Pancreas (tissue), 10 donors: ENCODE measurements at regions not wholly inside any gene's neighbourhood (a gene's known extent, or its start where the extent isn't known, plus 50 kb on each side); places are given as distances from the start of the nearest gene placed in this dataset.
A peak's percentile ranks its signal among the peaks of the same experiment; 100 is the strongest.

Experiments
- ATAC-seq, 4 donors: fragments of 200-7000 bp; cut with Tn5 transposase; one replicate each; pipeline versions ENCODE4 v1.8.0 to v1.9.1; 2020; ENCODE audit warnings: mild to moderate bottlenecking in 4 of 4, moderate library complexity in 4 of 4
- DNase-seq, 6 donors: peaks; one replicate each; pipeline ENCODE4 v3.0.0-alpha.2; 2020
- FAIRE-seq: peaks from 2 replicates; lab custom pipeline; 2012; peaks lifted over from hg19 to GRCh38; lab: Jason Lieb, UNC
- H3K27ac ChIP-seq, 4 donors: fragments of 200-600 bp; sonication (generic); 1 replicate in 3 of 4; 2 replicates in 1 of 4; pipeline versions ENCODE4 v1.5.0 to v1.8.0; 2020
- H3K27me3 ChIP-seq, 4 donors: fragments of 200-600 bp; one replicate each; pipeline ENCODE4 v1.8.0; 2021
- H3K36me3 ChIP-seq, 3 donors: fragments of 200-600 bp; sonication (generic) in 1 of 3; one replicate each; pipeline versions ENCODE4 v1.5.0 to v1.8.0; 2020 to 2021
- H3K4me1 ChIP-seq, 3 donors: fragments of 200-600 bp; one replicate each; pipeline ENCODE4 v1.8.0; 2021
- H3K4me3 ChIP-seq, 4 donors: fragments of 200-600 bp; sonication (generic) in 2 of 4; one replicate each; pipeline versions ENCODE4 v1.5.0 to v1.8.0; 2020 to 2021
- H3K9me3 ChIP-seq, 4 donors: fragments of 200-600 bp; one replicate each; pipeline ENCODE4 v1.8.0; 2021
- WGBS, 2 donors: extraction: QIAGEN DNeasy Blood & Tissue Kit; methylation state at CpG; one replicate each; pipeline ENCODE4 v1.1.7; 2013; 5-methylcytosine and 5-hydroxymethylcytosine counted together
- intact Hi-C, 3 donors: fragments of 100-400 bp; cut with DNase I; formaldehyde crosslinking; loops; one replicate each; pipeline versions ENCODE4 v1.11.1 to v1.14.2; 2022
- TF ChIP-seq, protein P1 (sequence below), 4 donors: fragments of 200-600 bp; sonication (generic) in 3 of 4; IDR thresholded peaks; one replicate each; pipeline versions ENCODE4 v1.5.0 to v1.8.0; 2021; ENCODE audit warnings: antibody characterized with exemption in 4 of 4
- donor health status: healthy with polysubstance abuse.
- donor health status: DM: no; HTN: no; CAD: no; lungs with moderate emphysema.
- donor health status: DM: no; HTN: no; CAD: no.
- donor health status: control.
- donor health status: control.
- donor health status: Bipolar disorder and iron deficiency.
- donor health status: DM: yes; HTN: yes; CAD: no.
- donor health status: DM: no; HTN: no; CAD: no.
- donor health status: DM: no; HTN: no; CAD: no.
- donor health status: DM: yes; HTN: yes; CAD: no.

DNA sequence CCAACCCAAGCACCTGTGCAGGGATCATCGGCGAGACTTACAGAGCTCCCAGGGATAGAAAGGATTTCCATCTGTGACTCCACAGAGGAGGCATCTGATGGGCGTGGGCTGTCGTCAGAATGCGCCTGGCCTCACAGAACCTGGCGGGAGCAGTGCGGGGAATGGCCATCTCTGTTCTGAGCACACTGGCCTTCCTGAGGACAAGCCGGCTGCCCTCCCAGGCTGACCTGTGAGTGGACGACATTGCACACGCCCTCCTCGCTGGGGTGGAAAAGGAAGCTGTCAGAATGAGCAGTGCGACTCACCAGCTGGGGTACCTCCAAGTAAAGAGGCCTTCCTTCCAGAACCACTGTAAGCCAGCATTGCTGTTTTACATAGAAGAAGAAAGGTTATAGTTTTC lies 234.6 kb upstream of the PITRM1 start:
- H3K4me3 ChIP-seq = no peak overlapping the region
- TF ChIP-seq, protein P1, sequence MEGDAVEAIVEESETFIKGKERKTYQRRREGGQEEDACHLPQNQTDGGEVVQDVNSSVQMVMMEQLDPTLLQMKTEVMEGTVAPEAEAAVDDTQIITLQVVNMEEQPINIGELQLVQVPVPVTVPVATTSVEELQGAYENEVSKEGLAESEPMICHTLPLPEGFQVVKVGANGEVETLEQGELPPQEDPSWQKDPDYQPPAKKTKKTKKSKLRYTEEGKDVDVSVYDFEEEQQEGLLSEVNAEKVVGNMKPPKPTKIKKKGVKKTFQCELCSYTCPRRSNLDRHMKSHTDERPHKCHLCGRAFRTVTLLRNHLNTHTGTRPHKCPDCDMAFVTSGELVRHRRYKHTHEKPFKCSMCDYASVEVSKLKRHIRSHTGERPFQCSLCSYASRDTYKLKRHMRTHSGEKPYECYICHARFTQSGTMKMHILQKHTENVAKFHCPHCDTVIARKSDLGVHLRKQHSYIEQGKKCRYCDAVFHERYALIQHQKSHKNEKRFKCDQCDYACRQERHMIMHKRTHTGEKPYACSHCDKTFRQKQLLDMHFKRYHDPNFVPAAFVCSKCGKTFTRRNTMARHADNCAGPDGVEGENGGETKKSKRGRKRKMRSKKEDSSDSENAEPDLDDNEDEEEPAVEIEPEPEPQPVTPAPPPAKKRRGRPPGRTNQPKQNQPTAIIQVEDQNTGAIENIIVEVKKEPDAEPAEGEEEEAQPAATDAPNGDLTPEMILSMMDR (IDR thresholded peaks at IDR 0.05) = no peak
- H3K4me1 ChIP-seq = peaks cover 0 to 7% (median 4%) of the 10 kb centered on the region in 3 donors
- H3K36me3 ChIP-seq = no peaks in the 10 kb centered on the region
- DNase-seq (no peak), ATAC-seq (no peak), FAIRE-seq (no peak)
- H3K27ac ChIP-seq = no peak overlapping the region
- intact Hi-C loops = no loop called here
- H3K27me3 ChIP-seq = no peaks in the 10 kb centered on the region
- H3K9me3 ChIP-seq = no peaks in the 10 kb centered on the region
- WGBS, 2 donors = 87 to 95% methylated on average over 12 of the region's 12 CpGs

DNA sequence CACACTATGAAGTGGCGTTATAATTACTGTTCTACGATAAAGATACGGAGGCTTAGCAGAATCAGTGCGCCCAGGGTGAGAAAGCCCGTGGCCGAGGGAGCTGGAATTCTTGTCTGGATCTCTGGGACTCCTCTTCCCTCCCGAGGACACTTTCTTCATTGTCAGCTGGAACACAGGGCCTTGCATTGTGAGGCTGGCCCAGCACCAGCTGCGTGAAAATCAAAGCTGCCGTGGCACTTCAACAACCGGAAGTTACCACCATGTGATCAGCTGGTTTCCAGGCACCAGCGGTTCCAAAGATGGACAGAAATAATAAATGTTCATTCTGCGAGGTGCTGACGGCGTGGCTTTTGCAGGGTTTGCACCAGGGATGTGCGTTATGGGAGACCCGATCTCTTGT lies 234.0 kb upstream of the PITRM1 start:
- ATAC-seq = no peak
- intact Hi-C loops = no loop called here
- no peaks in the 10 kb centered on the region for H3K9me3 ChIP-seq
- no peaks in the 10 kb centered on the region for H3K27me3 ChIP-seq
- no peak overlapping the region for H3K27ac ChIP-seq
- no peak for FAIRE-seq
- H3K4me1 ChIP-seq = peaks cover 0 to 7% (median 4%) of the 10 kb centered on the region in 3 donors
- H3K36me3 ChIP-seq = no peaks in the 10 kb centered on the region
- H3K4me3 ChIP-seq = no peak overlapping the region
- TF ChIP-seq, protein P1 (IDR thresholded peaks at IDR 0.05) = no peak
- no peak for DNase-seq
- WGBS, 2 donors = 84 to 90% methylated on average over 16 of the region's 16 CpGs

DNA sequence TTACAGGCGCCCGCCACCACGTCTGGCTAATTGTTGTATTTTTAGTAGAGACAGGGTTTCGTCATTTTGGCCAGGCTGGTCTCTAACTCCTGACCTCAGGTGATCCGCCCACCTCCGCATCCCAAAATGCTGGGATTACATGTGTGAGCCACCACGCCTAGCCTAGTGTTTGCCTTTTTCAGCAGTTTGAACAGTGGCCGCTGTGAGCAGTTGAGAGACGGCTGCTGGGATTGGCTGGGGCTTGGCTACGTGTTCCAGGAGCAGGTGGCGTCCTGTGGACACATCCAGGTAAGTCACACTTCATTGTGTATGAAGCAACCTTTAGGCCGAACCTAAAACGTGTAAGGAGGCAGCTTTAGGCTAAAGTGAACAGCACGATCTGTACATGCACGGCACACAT lies 231.8 kb upstream of the PITRM1 start:
- H3K4me3 ChIP-seq = no peak overlapping the region
- DNase-seq (no peak), ATAC-seq (no peak), FAIRE-seq (no peak)
- H3K27me3 ChIP-seq = no peaks in the 10 kb centered on the region
- peaks cover 0 to under 1% (median 0%) of the 10 kb centered on the region in 3 donors for H3K4me1 ChIP-seq
- no peak overlapping the region for H3K27ac ChIP-seq
- intact Hi-C loops = no loop called here
- whole genome bisulfite sequencing, 2 donors = 80 to 89% methylated on average over 15 of the region's 15 CpGs
- no peaks in the 10 kb centered on the region for H3K36me3 ChIP-seq
- H3K9me3 ChIP-seq = no peaks in the 10 kb centered on the region
- TF ChIP-seq, protein P1 (IDR thresholded peaks at IDR 0.05) = no peak

DNA sequence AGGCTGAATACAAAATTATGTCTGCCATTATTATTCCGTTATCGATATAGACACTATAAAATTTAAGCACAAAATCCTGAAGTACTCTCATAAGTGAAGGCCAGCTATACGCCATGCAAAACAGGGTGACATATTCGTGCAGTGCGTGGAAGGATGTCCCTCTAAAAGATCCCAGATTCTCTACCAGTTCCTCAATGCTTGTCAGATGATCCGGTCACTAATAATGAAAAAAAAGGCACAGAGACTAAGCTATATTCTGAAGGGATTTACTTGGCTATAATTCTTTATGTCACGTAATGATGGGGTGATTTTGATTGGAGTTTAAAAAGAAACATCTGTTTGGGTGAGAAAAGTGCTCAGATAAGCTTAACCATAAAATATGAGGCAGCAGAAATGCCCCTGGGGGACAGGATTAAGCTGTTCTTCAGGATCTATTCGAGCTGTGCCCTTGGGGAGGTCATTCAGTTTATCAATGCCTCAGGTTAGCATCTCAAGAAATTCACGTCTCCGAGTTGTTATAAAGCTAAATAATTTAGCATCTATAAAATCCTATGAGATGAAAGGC lies 229.7 kb upstream of the PITRM1 start:
- DNase-seq = no peak
- 78 to 84% methylated on average over 10 of the region's 10 CpGs for WGBS, 2 donors
- TF ChIP-seq, protein P1 (IDR thresholded peaks at IDR 0.05) = no peak
- Histone ChIP-seq H3K9me3 (no peaks in the 10 kb centered on the region), H3K4me3 (no peak overlapping the region), H3K36me3 (no peaks in the 10 kb centered on the region), H3K27ac (no peak overlapping the region), H3K27me3 (no peaks in the 10 kb centered on the region), H3K4me1 (no peaks in the 10 kb centered on the region)
- FAIRE-seq = no peak
- no peak for ATAC-seq
- intact Hi-C loops = no loop called here

DNA sequence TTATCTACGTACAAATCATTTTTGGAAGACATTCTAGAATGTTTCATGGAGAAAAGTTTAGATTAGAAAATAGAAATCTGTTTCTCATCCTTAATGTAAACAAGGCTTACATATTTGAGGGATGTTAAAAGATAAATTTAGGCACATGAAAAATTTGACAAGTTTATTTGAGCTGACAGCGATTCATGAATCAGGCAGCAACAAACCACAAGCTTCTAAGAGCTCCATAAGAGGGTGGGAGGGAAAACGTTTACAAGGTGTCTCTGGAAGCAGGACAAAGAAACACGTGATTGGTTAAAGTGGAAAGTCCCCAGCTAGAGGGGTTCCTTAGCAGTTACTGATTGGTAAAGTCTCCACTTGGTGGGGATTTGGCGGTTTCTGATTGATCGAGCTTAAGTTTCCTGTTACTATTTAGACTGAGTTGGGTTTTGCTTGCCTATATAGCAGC lies 228.9 kb upstream of the PITRM1 start:
- Histone ChIP-seq H3K36me3 (no peaks in the 10 kb centered on the region), H3K27ac (peak overlapping the region in 1 of 4 donors; percentile 55), H3K27me3 (no peaks in the 10 kb centered on the region), H3K4me3 (no peak overlapping the region), H3K4me1 (no peaks in the 10 kb centered on the region), H3K9me3 (no peaks in the 10 kb centered on the region)
- no peak for FAIRE-seq
- TF ChIP-seq, protein P1 (IDR thresholded peaks at IDR 0.05) = no peak
- DNase-seq = no peak
- WGBS, 2 donors = 65 to 73% methylated on average over 6 of the region's 6 CpGs
- intact Hi-C loops = no loop called here
- no peak for ATAC-seq
